H9 (cell line): ENCODE measurements at regions not wholly inside any gene's neighbourhood (a gene's known extent, or its start where the extent isn't known, plus 50 kb on each side); places are given as distances from the start of the nearest gene placed in this dataset.

Experiments
- DNase-seq: peaks from one replicate; pipeline ENCODE4 v3.0.0-alpha.2; 2017
- H2AFZ ChIP-seq: one replicate; pipeline ENCODE4 v1.6.1; 2013; ENCODE audit warnings: mild to moderate bottlenecking, low read length, control low read depth, moderate library complexity
- H2AK5ac ChIP-seq: 2 replicates; pipeline ENCODE4 v1.6.1; 2013; ENCODE audit warnings: low read length, control low read depth, mixed read lengths; ENCODE audit not compliant: insufficient read length
- H2BK120ac ChIP-seq: one replicate; pipeline ENCODE4 v1.6.1; 2013; ENCODE audit warnings: low read depth, mild to moderate bottlenecking, low read length, control low read depth, inconsistent platforms; ENCODE audit not compliant: poor library complexity, severe bottlenecking
- H2BK12ac ChIP-seq: 2 replicates; pipeline ENCODE4 v1.6.1; 2013; ENCODE audit warnings: low read length, control low read depth, mixed read lengths, low read depth; ENCODE audit not compliant: insufficient read length
- H2BK15ac ChIP-seq: 2 replicates; pipeline ENCODE4 v1.6.1; 2013; ENCODE audit warnings: low read depth, low read length, control low read depth
- H2BK20ac ChIP-seq: one replicate; pipeline ENCODE4 v1.6.1; 2013; ENCODE audit warnings: low read depth, mild to moderate bottlenecking, low read length, control low read depth, inconsistent platforms; ENCODE audit not compliant: poor library complexity, severe bottlenecking
- H2BK5ac ChIP-seq: 2 replicates; pipeline ENCODE4 v1.6.1; 2013; ENCODE audit warnings: low read length, control low read depth, mixed read lengths; ENCODE audit not compliant: insufficient read length
- H3K14ac ChIP-seq: 2 replicates; pipeline ENCODE4 v1.6.1; 2013; ENCODE audit warnings: low read length, control low read depth; ENCODE audit not compliant: insufficient read depth
- H3K18ac ChIP-seq: 2 replicates; pipeline ENCODE4 v1.6.1; 2013; ENCODE audit warnings: low read depth, mild to moderate bottlenecking, mixed read lengths, low read length, control low read depth; ENCODE audit not compliant: insufficient read length
- H3K23ac ChIP-seq: 2 replicates; pipeline ENCODE4 v1.6.1; 2013; ENCODE audit warnings: low read length, control low read depth, mixed read lengths, low read depth; ENCODE audit not compliant: insufficient read length
- H3K23me2 ChIP-seq: 2 replicates; pipeline ENCODE4 v1.6.1; 2013; ENCODE audit warnings: low read depth, mild to moderate bottlenecking, mixed read lengths, low read length, control low read depth; ENCODE audit not compliant: insufficient read length, poor library complexity, severe bottlenecking
- H3K27ac ChIP-seq: 2 replicates; pipeline ENCODE4 v1.5.1; 2013; ENCODE audit warnings: low read length, control low read depth, mixed read lengths, low read depth; ENCODE audit not compliant: insufficient read length
- H3K27me3 ChIP-seq: 2 replicates; pipeline ENCODE4 v1.6.1; 2013; ENCODE audit warnings: low read length, control low read depth, inconsistent platforms; ENCODE audit not compliant: insufficient read depth
- H3K4ac ChIP-seq: 2 replicates; pipeline ENCODE4 v1.6.1; 2013; ENCODE audit warnings: low read depth, mild to moderate bottlenecking, control low read depth, inconsistent platforms, low read length, moderate library complexity
- H3K4me1 ChIP-seq: 2 replicates; pipeline ENCODE4 v1.6.1; 2013; ENCODE audit warnings: low read length, control low read depth, inconsistent platforms; ENCODE audit not compliant: insufficient read depth
- H3K4me2 ChIP-seq: 2 replicates; pipeline ENCODE4 v1.6.1; 2013; ENCODE audit warnings: low read length, control low read depth, mixed read lengths; ENCODE audit not compliant: insufficient read length, insufficient read depth
- H3K56ac ChIP-seq: 2 replicates; pipeline ENCODE4 v1.6.1; 2013; ENCODE audit warnings: low read depth, mild to moderate bottlenecking, mixed read lengths, low read length, control low read depth; ENCODE audit not compliant: insufficient read length
- H3K79me1 ChIP-seq: 2 replicates; pipeline ENCODE4 v1.6.1; 2013; ENCODE audit warnings: low read depth, mild to moderate bottlenecking, moderate library complexity, low read length, control low read depth, inconsistent platforms; ENCODE audit not compliant: insufficient read depth, poor library complexity, severe bottlenecking
- H3K79me2 ChIP-seq: 2 replicates; pipeline ENCODE4 v1.6.1; 2013; ENCODE audit warnings: low read length, control low read depth, inconsistent platforms; ENCODE audit not compliant: insufficient read depth
- H3K9ac ChIP-seq: 2 replicates; pipeline ENCODE4 v1.6.1; 2013; ENCODE audit warnings: low read length, control low read depth, mixed read lengths; ENCODE audit not compliant: insufficient read length; ENCODE audit errors: extremely low read depth
- H3K9me3 ChIP-seq: one replicate; pipeline ENCODE4 v1.6.1; 2013; ENCODE audit warnings: low read depth, low read length, inconsistent platforms; ENCODE audit not compliant: control insufficient read depth
- H3T11ph ChIP-seq: one replicate; pipeline ENCODE4 v1.6.1; 2013; ENCODE audit warnings: mild to moderate bottlenecking, low read length, control low read depth, inconsistent platforms
- H4K20me1 ChIP-seq: one replicate; pipeline ENCODE4 v1.6.1; 2013; ENCODE audit not compliant: control insufficient read depth, insufficient read length, insufficient read depth
- H4K5ac ChIP-seq: 2 replicates; pipeline ENCODE4 v1.6.1; 2013; ENCODE audit warnings: low read depth, mild to moderate bottlenecking, mixed read lengths, low read length, control low read depth; ENCODE audit not compliant: insufficient read length
- H4K8ac ChIP-seq: replicated peaks from 2 replicates; pipeline ENCODE4 v1.6.1; 2013; ENCODE audit warnings: low read length, control low read depth, mixed read lengths, low read depth; ENCODE audit not compliant: insufficient read length
- H4K91ac ChIP-seq: 2 replicates; pipeline ENCODE4 v1.6.1; 2013; ENCODE audit warnings: low read depth, mild to moderate bottlenecking, moderate library complexity, mixed read lengths, low read length, control low read depth; ENCODE audit not compliant: insufficient read length
- H3K27ac Mint-ChIP-seq, 3 experiments: 2 replicates in 2 of 3; 3 replicates in 1 of 3; pipeline ENCODE4 v1.8.0; 2020 to 2021; ENCODE audit warnings: mixed read lengths in 3 of 3, mild to moderate bottlenecking in 1 of 3, moderate library complexity in 1 of 3
- H3K27me3 Mint-ChIP-seq: 2 replicates; pipeline ENCODE4 v1.8.0; 2021; ENCODE audit warnings: low read depth, mild to moderate bottlenecking, moderate library complexity, mixed read lengths
- H3K36me3 Mint-ChIP-seq, 3 experiments: 2 replicates in 2 of 3; 3 replicates in 1 of 3; pipeline ENCODE4 v1.8.0; 2020 to 2021; ENCODE audit warnings: low read depth in 3 of 3, mixed read lengths in 3 of 3; ENCODE audit not compliant: insufficient read depth in 1 of 3
- H3K4me1 Mint-ChIP-seq, 2 experiments: 2 replicates each; pipeline ENCODE4 v1.8.0; 2020; ENCODE audit warnings: mixed read lengths in 2 of 2
- H3K4me3 Mint-ChIP-seq, 2 experiments: 2 replicates in 1 of 2; 3 replicates in 1 of 2; pipeline ENCODE4 v1.8.0; 2020 to 2021; ENCODE audit warnings: mild to moderate bottlenecking in 2 of 2, mixed read lengths in 2 of 2, moderate library complexity in 1 of 2
- H3K9me3 Mint-ChIP-seq, 2 experiments: 2 replicates in 1 of 2; 3 replicates in 1 of 2; pipeline ENCODE4 v1.8.0; 2020; ENCODE audit warnings: mild to moderate bottlenecking in 2 of 2, mixed read lengths in 2 of 2, moderate library complexity in 1 of 2
- whole genome bisulfite sequencing: extraction: QIAGEN DNeasy Blood & Tissue Kit; methylation state at CpG from one replicate; pipeline ENCODE4 v1.1.7; 2013; ENCODE audit warnings: missing lambda C conversion rate, low lambda C conversion rate, mixed read lengths; ENCODE audit not compliant: insufficient read length; ENCODE audit errors: extremely low coverage; 5-methylcytosine and 5-hydroxymethylcytosine counted together
- TF ChIP-seq, protein P1 (sequence below): fragments of 200-600 bp; sonication (generic); conservative IDR thresholded peaks from 3 replicates; pipeline ENCODE4 v1.8.0; 2021; ENCODE audit warnings: antibody characterized with exemption, mild to moderate bottlenecking

- no peak overlapping the region for H4K91ac ChIP-seq
- H3K79me2 ChIP-seq: no peaks in the 10 kb centered on the region
- H3K14ac ChIP-seq: no peak overlapping the region
- no peaks in the 10 kb centered on the region for H3K27me3 ChIP-seq
- no peak overlapping the region for H2BK120ac ChIP-seq
- H4K5ac ChIP-seq: no peak overlapping the region
- H3K27ac ChIP-seq: no peak overlapping the region
- Mint-ChIP-seq H3K9me3 (no peaks in the 10 kb centered on the region), H3K27me3 (no peaks in the 10 kb centered on the region; the same call in 1 of the 2 replicates), H3K27ac (no peak overlapping the region), H3K4me1 (no peaks in the 10 kb centered on the region), H3K36me3 (no peaks in the 10 kb centered on the region), H3K4me3 (no peak overlapping the region)
- no peak overlapping the region for H2AK5ac ChIP-seq
- no peak overlapping the region for H3K9ac ChIP-seq
- H4K8ac ChIP-seq: no peak overlapping the region
- no peak overlapping the region for H3K4me2 ChIP-seq
- no CpG with 5 or more reads among the region's 2 CpGs for WGBS
- H2BK20ac ChIP-seq: no peak overlapping the region
- no peaks in the 10 kb centered on the region for H3K79me1 ChIP-seq
- no peak overlapping the region for H3K56ac ChIP-seq
- no peak overlapping the region for H3K4ac ChIP-seq
- H3K23me2 ChIP-seq: no peaks in the 10 kb centered on the region
- no peak overlapping the region for H2BK15ac ChIP-seq
- no peak for DNase-seq
- H3K9me3 ChIP-seq: no peaks in the 10 kb centered on the region
- H3K4me1 ChIP-seq: no peaks in the 10 kb centered on the region
- no peak overlapping the region for H3K18ac ChIP-seq
- no peak overlapping the region for H2AFZ ChIP-seq
- no peak overlapping the region for H3T11ph ChIP-seq
- no peak overlapping the region for H2BK12ac ChIP-seq
- TF ChIP-seq, protein P1, sequence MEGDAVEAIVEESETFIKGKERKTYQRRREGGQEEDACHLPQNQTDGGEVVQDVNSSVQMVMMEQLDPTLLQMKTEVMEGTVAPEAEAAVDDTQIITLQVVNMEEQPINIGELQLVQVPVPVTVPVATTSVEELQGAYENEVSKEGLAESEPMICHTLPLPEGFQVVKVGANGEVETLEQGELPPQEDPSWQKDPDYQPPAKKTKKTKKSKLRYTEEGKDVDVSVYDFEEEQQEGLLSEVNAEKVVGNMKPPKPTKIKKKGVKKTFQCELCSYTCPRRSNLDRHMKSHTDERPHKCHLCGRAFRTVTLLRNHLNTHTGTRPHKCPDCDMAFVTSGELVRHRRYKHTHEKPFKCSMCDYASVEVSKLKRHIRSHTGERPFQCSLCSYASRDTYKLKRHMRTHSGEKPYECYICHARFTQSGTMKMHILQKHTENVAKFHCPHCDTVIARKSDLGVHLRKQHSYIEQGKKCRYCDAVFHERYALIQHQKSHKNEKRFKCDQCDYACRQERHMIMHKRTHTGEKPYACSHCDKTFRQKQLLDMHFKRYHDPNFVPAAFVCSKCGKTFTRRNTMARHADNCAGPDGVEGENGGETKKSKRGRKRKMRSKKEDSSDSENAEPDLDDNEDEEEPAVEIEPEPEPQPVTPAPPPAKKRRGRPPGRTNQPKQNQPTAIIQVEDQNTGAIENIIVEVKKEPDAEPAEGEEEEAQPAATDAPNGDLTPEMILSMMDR: no peak
- H2BK5ac ChIP-seq: no peak overlapping the region
- no peak overlapping the region for H3K23ac ChIP-seq
- H4K20me1 ChIP-seq: no peaks in the 10 kb centered on the region
Observed at GRCh38 chr2:176432434-176432833, 163.2 kb downstream of the MTX2 start.
